DND-41 (cell line): ENCODE measurements at regions not wholly inside any gene's neighbourhood (a gene's known extent, or its start where the extent isn't known, plus 50 kb on each side); places are given as distances from the start of the nearest gene placed in this dataset.

Source experiments
- ATAC-seq: fragments of 200-7000 bp; cut with Tn5 transposase; 3 replicates; pipeline ENCODE4 v1.9.1; 2021; ENCODE audit warnings: low read depth; ENCODE audit not compliant: insufficient read depth
- DNase-seq: peaks from one replicate; pipeline ENCODE4 v3.0.0-alpha.2; 2020
- H2AFZ ChIP-seq: 2 replicates; pipeline ENCODE4 v1.6.0; 2012; ENCODE audit warnings: low read depth, low read length
- H3K27ac ChIP-seq: 2 replicates; pipeline ENCODE4 v1.5.1; 2012; ENCODE audit warnings: low read length, inconsistent platforms
- H3K27me3 ChIP-seq: fragments of 200-600 bp; sonication (generic); 2 replicates; pipeline ENCODE4 v1.6.0; 2012; ENCODE audit warnings: low read length, mild to moderate bottlenecking, inconsistent platforms; ENCODE audit not compliant: insufficient read depth, poor library complexity
- H3K36me3 ChIP-seq: 2 replicates; pipeline ENCODE4 v1.5.1; 2012; ENCODE audit warnings: low read length, inconsistent platforms; ENCODE audit not compliant: insufficient read depth
- H3K4me1 ChIP-seq: 2 replicates; pipeline ENCODE4 v1.5.1; 2012; ENCODE audit warnings: mild to moderate bottlenecking, low read length; ENCODE audit not compliant: insufficient read depth
- H3K4me2 ChIP-seq: 2 replicates; pipeline ENCODE4 v1.6.0; 2012; ENCODE audit warnings: mild to moderate bottlenecking, moderate library complexity, low read length, inconsistent platforms; ENCODE audit not compliant: insufficient read depth
- H3K4me3 ChIP-seq, 2 experiments: fragments of 200-600 bp in 1 of 2; shearing (Covaris generic) in 1 of 2; 2 replicates each; pipeline ENCODE4 v1.5.1; 2012 to 2016; ENCODE audit warnings: inconsistent platforms in 2 of 2, low read length in 2 of 2, mild to moderate bottlenecking in 2 of 2, low read depth in 1 of 2, moderate library complexity in 1 of 2
- H3K79me2 ChIP-seq: 2 replicates; pipeline ENCODE4 v1.6.0; 2012; ENCODE audit warnings: low read length, inconsistent platforms; ENCODE audit not compliant: insufficient read depth
- H3K9ac ChIP-seq: 2 replicates; pipeline ENCODE4 v1.6.0; 2012; ENCODE audit warnings: low read depth, mild to moderate bottlenecking, inconsistent platforms, low read length, moderate library complexity
- H3K9me3 ChIP-seq: 2 replicates; pipeline ENCODE4 v1.5.1; 2012; ENCODE audit warnings: low read length, moderate library complexity, mild to moderate bottlenecking, inconsistent platforms; ENCODE audit not compliant: insufficient read depth, severe bottlenecking
- H4K20me1 ChIP-seq: 2 replicates; pipeline ENCODE4 v1.6.0; 2012; ENCODE audit warnings: low read length; ENCODE audit not compliant: insufficient read depth
- EZH2 ChIP-seq: IDR thresholded peaks from 3 replicates; pipeline ENCODE4 v1.6.1; 2012; ENCODE audit warnings: borderline replicate concordance, low read depth, mild to moderate bottlenecking, moderate library complexity, low read length, inconsistent platforms; ENCODE audit not compliant: severe bottlenecking
- TF ChIP-seq, protein P1 (sequence below): IDR thresholded peaks from 2 replicates; pipeline ENCODE4 v1.5.1; 2012; ENCODE audit warnings: borderline replicate concordance, low read length, moderate library complexity, mild to moderate bottlenecking; ENCODE audit not compliant: poor library complexity, severe bottlenecking; ENCODE audit errors: extremely low read depth

DNA sequence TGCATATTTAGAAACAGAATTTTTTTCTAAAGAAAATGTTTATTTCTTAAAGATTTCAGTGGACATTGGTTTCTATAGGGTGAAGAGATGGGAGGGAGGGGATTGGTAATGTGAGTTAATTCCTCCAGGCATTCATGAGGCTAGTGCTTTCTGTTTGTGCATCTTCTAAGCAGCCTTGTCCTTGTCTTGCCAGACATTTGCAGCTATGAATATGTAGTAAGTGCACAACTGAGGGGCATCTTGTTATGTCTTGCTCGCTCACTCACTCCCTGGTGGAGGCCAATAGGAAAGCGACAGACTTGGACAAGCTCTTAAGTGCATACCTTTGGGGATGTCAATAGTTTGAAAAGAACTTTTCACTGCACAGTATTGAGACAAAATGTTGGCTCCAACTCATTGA, 92.5 kb upstream of the ATP10A start:
- no peaks in the 10 kb centered on the region for H3K27me3 ChIP-seq
- no peaks in the 10 kb centered on the region for H3K9me3 ChIP-seq
- TF ChIP-seq, protein P1, sequence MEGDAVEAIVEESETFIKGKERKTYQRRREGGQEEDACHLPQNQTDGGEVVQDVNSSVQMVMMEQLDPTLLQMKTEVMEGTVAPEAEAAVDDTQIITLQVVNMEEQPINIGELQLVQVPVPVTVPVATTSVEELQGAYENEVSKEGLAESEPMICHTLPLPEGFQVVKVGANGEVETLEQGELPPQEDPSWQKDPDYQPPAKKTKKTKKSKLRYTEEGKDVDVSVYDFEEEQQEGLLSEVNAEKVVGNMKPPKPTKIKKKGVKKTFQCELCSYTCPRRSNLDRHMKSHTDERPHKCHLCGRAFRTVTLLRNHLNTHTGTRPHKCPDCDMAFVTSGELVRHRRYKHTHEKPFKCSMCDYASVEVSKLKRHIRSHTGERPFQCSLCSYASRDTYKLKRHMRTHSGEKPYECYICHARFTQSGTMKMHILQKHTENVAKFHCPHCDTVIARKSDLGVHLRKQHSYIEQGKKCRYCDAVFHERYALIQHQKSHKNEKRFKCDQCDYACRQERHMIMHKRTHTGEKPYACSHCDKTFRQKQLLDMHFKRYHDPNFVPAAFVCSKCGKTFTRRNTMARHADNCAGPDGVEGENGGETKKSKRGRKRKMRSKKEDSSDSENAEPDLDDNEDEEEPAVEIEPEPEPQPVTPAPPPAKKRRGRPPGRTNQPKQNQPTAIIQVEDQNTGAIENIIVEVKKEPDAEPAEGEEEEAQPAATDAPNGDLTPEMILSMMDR: no peak
- no peak for TF ChIP-seq EZH2
- H3K4me1 ChIP-seq: no peaks in the 10 kb centered on the region
- no peak overlapping the region for H3K4me2 ChIP-seq
- ATAC-seq (no peak), DNase-seq (no peak)
- H3K79me2 ChIP-seq: no peaks in the 10 kb centered on the region
- no peak overlapping the region for H3K9ac ChIP-seq
- no peak overlapping the region for H2AFZ ChIP-seq
- no peaks in the 10 kb centered on the region for H3K36me3 ChIP-seq
- H3K27ac ChIP-seq: no peak overlapping the region
- no peaks in the 10 kb centered on the region for H4K20me1 ChIP-seq
- H3K4me3 ChIP-seq: no peak overlapping the region

DNA sequence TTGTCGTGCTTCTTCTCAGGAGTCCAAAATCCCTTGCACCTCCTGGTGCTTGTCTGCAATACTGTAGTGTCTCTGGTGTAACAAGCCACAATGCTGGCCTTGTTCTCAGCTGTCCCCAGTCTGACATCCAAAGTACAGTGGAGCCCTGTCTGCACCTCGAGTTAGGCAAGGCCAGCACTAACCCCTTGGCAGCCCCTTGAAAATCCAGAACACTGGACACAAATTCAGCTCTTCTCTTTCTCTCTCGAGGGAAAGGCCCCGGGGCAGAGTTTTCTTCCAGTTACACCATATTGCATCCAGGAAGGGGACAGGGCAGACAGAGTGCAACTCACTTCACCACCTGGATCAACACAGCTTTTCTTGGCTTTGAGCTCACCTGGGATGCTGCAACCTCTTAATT, 91.3 kb upstream of the ATP10A start:
- DNase-seq (no peak), ATAC-seq (no peak)
- Histone ChIP-seq H3K27me3 (no peaks in the 10 kb centered on the region), H3K27ac (no peak overlapping the region), H3K4me1 (no peaks in the 10 kb centered on the region), H4K20me1 (no peaks in the 10 kb centered on the region), H3K9ac (no peak overlapping the region), H3K79me2 (no peaks in the 10 kb centered on the region), H2AFZ (no peak overlapping the region), H3K9me3 (no peaks in the 10 kb centered on the region), H3K36me3 (no peaks in the 10 kb centered on the region), H3K4me3 (no peak overlapping the region), H3K4me2 (no peak overlapping the region)
- TF ChIP-seq, protein P1: no peak
- no peak for TF ChIP-seq EZH2

DNA sequence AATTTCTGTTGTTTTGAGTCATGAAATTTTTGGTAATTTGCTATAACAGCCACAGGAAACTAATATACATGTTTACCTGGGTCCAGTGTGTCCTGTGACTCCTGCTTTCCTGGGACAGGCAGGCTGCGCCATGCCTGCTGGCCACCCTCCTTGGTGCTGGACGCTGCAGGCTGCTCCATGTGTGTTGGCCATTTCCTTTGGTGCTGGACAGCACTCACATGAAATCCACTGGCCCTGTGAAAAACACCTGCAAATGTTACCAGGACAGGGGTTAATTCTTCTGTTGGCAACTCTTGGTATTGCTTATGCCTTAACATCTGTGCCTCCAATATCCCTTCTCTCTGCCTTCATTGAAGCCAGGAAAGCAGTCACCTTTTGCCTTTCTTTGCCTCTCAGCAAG, 86.9 kb upstream of the ATP10A start:
- no peak for ATAC-seq

More for the DNA sequence above, 86.9 kb upstream of the ATP10A start:
- Histone ChIP-seq H3K9ac (no peak overlapping the region), H3K4me3 (no peak overlapping the region), H3K4me2 (no peak overlapping the region), H3K27ac (no peak overlapping the region), H3K4me1 (no peaks in the 10 kb centered on the region), H3K9me3 (no peaks in the 10 kb centered on the region), H3K27me3 (no peaks in the 10 kb centered on the region), H2AFZ (no peak overlapping the region), H3K79me2 (no peaks in the 10 kb centered on the region), H4K20me1 (no peaks in the 10 kb centered on the region), H3K36me3 (no peaks in the 10 kb centered on the region)
- no peak for DNase-seq
- TF ChIP-seq, protein P1: no peak
- TF ChIP-seq EZH2: no peak
